DND-41 (cell line): ENCODE measurements at regions not wholly inside any gene's neighbourhood (a gene's known extent, or its start where the extent isn't known, plus 50 kb on each side); places are given as distances from the start of the nearest gene placed in this dataset.

Experiments
- ATAC-seq: fragments of 200-7000 bp; cut with Tn5 transposase; 3 replicates; pipeline ENCODE4 v1.9.1; 2021; ENCODE audit warnings: low read depth; ENCODE audit not compliant: insufficient read depth
- DNase-seq: peaks from one replicate; pipeline ENCODE4 v3.0.0-alpha.2; 2020
- H2AFZ ChIP-seq: 2 replicates; pipeline ENCODE4 v1.6.0; 2012; ENCODE audit warnings: low read depth, low read length
- H3K27ac ChIP-seq: 2 replicates; pipeline ENCODE4 v1.5.1; 2012; ENCODE audit warnings: low read length, inconsistent platforms
- H3K27me3 ChIP-seq: fragments of 200-600 bp; sonication (generic); 2 replicates; pipeline ENCODE4 v1.6.0; 2012; ENCODE audit warnings: low read length, mild to moderate bottlenecking, inconsistent platforms; ENCODE audit not compliant: insufficient read depth, poor library complexity
- H3K36me3 ChIP-seq: 2 replicates; pipeline ENCODE4 v1.5.1; 2012; ENCODE audit warnings: low read length, inconsistent platforms; ENCODE audit not compliant: insufficient read depth
- H3K4me1 ChIP-seq: 2 replicates; pipeline ENCODE4 v1.5.1; 2012; ENCODE audit warnings: mild to moderate bottlenecking, low read length; ENCODE audit not compliant: insufficient read depth
- H3K4me2 ChIP-seq: 2 replicates; pipeline ENCODE4 v1.6.0; 2012; ENCODE audit warnings: mild to moderate bottlenecking, moderate library complexity, low read length, inconsistent platforms; ENCODE audit not compliant: insufficient read depth
- H3K4me3 ChIP-seq, 2 experiments: fragments of 200-600 bp in 1 of 2; shearing (Covaris generic) in 1 of 2; 2 replicates each; pipeline ENCODE4 v1.5.1; 2012 to 2016; ENCODE audit warnings: inconsistent platforms in 2 of 2, low read length in 2 of 2, mild to moderate bottlenecking in 2 of 2, low read depth in 1 of 2, moderate library complexity in 1 of 2
- H3K79me2 ChIP-seq: 2 replicates; pipeline ENCODE4 v1.6.0; 2012; ENCODE audit warnings: low read length, inconsistent platforms; ENCODE audit not compliant: insufficient read depth
- H3K9ac ChIP-seq: 2 replicates; pipeline ENCODE4 v1.6.0; 2012; ENCODE audit warnings: low read depth, mild to moderate bottlenecking, inconsistent platforms, low read length, moderate library complexity
- H3K9me3 ChIP-seq: 2 replicates; pipeline ENCODE4 v1.5.1; 2012; ENCODE audit warnings: low read length, moderate library complexity, mild to moderate bottlenecking, inconsistent platforms; ENCODE audit not compliant: insufficient read depth, severe bottlenecking
- H4K20me1 ChIP-seq: 2 replicates; pipeline ENCODE4 v1.6.0; 2012; ENCODE audit warnings: low read length; ENCODE audit not compliant: insufficient read depth
- CTCF ChIP-seq: IDR thresholded peaks from 2 replicates; pipeline ENCODE4 v1.5.1; 2012; ENCODE audit warnings: borderline replicate concordance, low read length, moderate library complexity, mild to moderate bottlenecking; ENCODE audit not compliant: poor library complexity, severe bottlenecking; ENCODE audit errors: extremely low read depth
- EZH2 ChIP-seq: IDR thresholded peaks from 3 replicates; pipeline ENCODE4 v1.6.1; 2012; ENCODE audit warnings: borderline replicate concordance, low read depth, mild to moderate bottlenecking, moderate library complexity, low read length, inconsistent platforms; ENCODE audit not compliant: severe bottlenecking

DNA sequence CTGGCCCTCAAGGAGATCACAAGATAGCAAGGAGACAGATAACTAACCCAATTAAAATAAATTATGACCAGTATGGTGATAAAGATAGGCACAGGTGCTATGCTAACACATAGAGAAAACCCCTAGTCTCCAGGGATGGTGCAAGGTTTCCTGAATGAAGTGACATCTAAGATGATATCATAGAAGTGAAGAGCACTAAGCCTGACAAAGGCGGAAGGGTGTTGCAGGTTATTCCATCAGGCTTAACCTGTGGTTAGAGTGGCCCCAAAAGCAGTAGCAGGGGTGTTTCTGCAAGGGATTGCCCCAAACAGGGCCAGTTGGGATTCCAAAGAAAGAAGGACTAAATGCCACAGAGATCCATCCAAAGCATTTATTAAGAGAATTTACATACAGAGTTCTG, 249.2 kb downstream of the IDS start:
- ATAC-seq (no peak), DNase-seq (no peak)
- Histone ChIP-seq H3K9ac (no peak overlapping the region), H3K27ac (no peak overlapping the region), H3K36me3 (no peaks in the 10 kb centered on the region), H3K4me2 (no peak overlapping the region), H4K20me1 (no peaks in the 10 kb centered on the region), H3K9me3 (no peaks in the 10 kb centered on the region), H3K79me2 (no peaks in the 10 kb centered on the region), H3K4me3 (no peak overlapping the region), H2AFZ (no peak overlapping the region), H3K27me3 (no peaks in the 10 kb centered on the region), H3K4me1 (no peaks in the 10 kb centered on the region)
- TF ChIP-seq EZH2, result no peak
- TF ChIP-seq CTCF, result no peak

- peak; percentile 46 for DNase-seq
- no peak overlapping the region for H3K9ac ChIP-seq
- H3K36me3 ChIP-seq, result no peaks in the 10 kb centered on the region
- H3K27me3 ChIP-seq, result no peaks in the 10 kb centered on the region
- no peaks in the 10 kb centered on the region for H4K20me1 ChIP-seq
- H3K27ac ChIP-seq, result peak overlapping the region; percentile 13; the same call in 1 of the 2 replicates
- H3K9me3 ChIP-seq, result no peaks in the 10 kb centered on the region
- H3K4me2 ChIP-seq, result 0 out of 2 replicates have a peak overlapping the region, but pooled peaks have one; percentile 5
- TF ChIP-seq CTCF (no peak), EZH2 (no peak)
- H3K4me3 ChIP-seq, result no peak overlapping the region
- peak; percentile 95 for ATAC-seq
- H3K4me1 ChIP-seq, result peaks cover 16% of the 10 kb centered on the region
- peak overlapping the region; percentile 30; the same call in 1 of the 2 replicates for H2AFZ ChIP-seq
- no peaks in the 10 kb centered on the region for H3K79me2 ChIP-seq
Observed at GRCh38 chrX:149248073-149248625, 257.0 kb downstream of the IDS start.

DNA sequence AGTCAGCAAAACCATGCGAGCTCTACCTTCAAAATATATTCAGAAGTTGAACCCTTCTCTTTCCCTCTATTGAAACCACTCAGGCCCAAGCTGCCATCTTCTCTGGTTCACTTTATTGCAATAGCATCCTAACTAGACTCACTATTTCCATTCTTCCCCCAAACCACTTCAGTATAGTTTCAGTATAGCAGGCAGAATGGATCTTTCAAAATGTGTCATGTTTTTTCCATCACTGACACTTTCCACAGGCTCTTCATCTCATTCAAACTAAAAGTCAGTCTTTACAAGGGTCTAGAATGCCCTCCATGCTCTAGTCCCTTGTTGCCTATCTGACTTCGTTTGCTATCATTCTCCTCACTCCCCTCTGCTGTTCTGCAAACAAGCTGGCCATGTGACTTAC, 274.4 kb downstream of the IDS start:
- H4K20me1 ChIP-seq, result no peaks in the 10 kb centered on the region
- ATAC-seq (no peak), DNase-seq (no peak)
- H2AFZ ChIP-seq, result no peak overlapping the region
- H3K27me3 ChIP-seq, result no peaks in the 10 kb centered on the region
- no peak overlapping the region for H3K4me3 ChIP-seq
- no peak overlapping the region for H3K9ac ChIP-seq
- H3K4me2 ChIP-seq, result no peak overlapping the region
- H3K4me1 ChIP-seq, result no peaks in the 10 kb centered on the region
- no peak overlapping the region for H3K27ac ChIP-seq
- no peak for TF ChIP-seq CTCF
- TF ChIP-seq EZH2, result no peak
- H3K79me2 ChIP-seq, result no peaks in the 10 kb centered on the region
- no peaks in the 10 kb centered on the region for H3K36me3 ChIP-seq
- no peaks in the 10 kb centered on the region for H3K9me3 ChIP-seq

- no peak overlapping the region for H3K4me2 ChIP-seq
- H2AFZ ChIP-seq, result no peak overlapping the region
- no peak for TF ChIP-seq CTCF
- TF ChIP-seq EZH2, result no peak
- H3K4me3 ChIP-seq, result no peak overlapping the region
- no peaks in the 10 kb centered on the region for H3K9me3 ChIP-seq
- H3K9ac ChIP-seq, result no peak overlapping the region
- no peaks in the 10 kb centered on the region for H3K27me3 ChIP-seq
- H3K4me1 ChIP-seq, result no peaks in the 10 kb centered on the region
- DNase-seq, result no peak
- no peak for ATAC-seq
- H4K20me1 ChIP-seq, result no peaks in the 10 kb centered on the region
- H3K79me2 ChIP-seq, result no peaks in the 10 kb centered on the region
- no peak overlapping the region for H3K27ac ChIP-seq
- H3K36me3 ChIP-seq, result no peaks in the 10 kb centered on the region
Observed at GRCh38 chrX:149223854-149224253, 281.3 kb downstream of the IDS start.
